PFSK-1 (cell line): ENCODE measurements at regions not wholly inside any gene's neighbourhood (a gene's known extent, or its start where the extent isn't known, plus 50 kb on each side); places are given as distances from the start of the nearest gene placed in this dataset.

ENCODE experiments used
- FOXP2 ChIP-seq: optimal IDR thresholded peaks from 2 replicates; pipeline ENCODE3; 2011; ENCODE audit warnings: borderline replicate concordance, control low read depth, inconsistent platforms; ENCODE audit not compliant: insufficient read depth; ENCODE audit errors: extremely low read length, extremely low read depth
- POLR2AphosphoS5 ChIP-seq: IDR thresholded peaks from 2 replicates; pipeline ENCODE4 v1.6.1; 2012; ENCODE audit warnings: low read depth, mild to moderate bottlenecking, control low read depth, low read length, moderate library complexity
- REST ChIP-seq, 2 experiments: IDR thresholded peaks; 2 replicates each; pipeline versions ENCODE4 v1.6.1 to v1.8.0; 2011 to 2012; ENCODE audit warnings: low read depth in 2 of 2, low read length in 2 of 2, control low read depth in 1 of 2, inconsistent platforms in 1 of 2, mild to moderate bottlenecking in 1 of 2, moderate library complexity in 1 of 2; ENCODE audit not compliant: insufficient read depth in 1 of 2
- SIN3A ChIP-seq: IDR thresholded peaks from 2 replicates; pipeline ENCODE4 v1.6.1; 2012; ENCODE audit warnings: mild to moderate bottlenecking, low read length, moderate library complexity, borderline replicate concordance; ENCODE audit not compliant: insufficient read depth
- TAF1 ChIP-seq: IDR thresholded peaks from 2 replicates; pipeline ENCODE4 v1.6.1; 2012; ENCODE audit warnings: low read length, control low read depth, borderline replicate concordance; ENCODE audit not compliant: insufficient read depth

GRCh38 chr21:32867597-32867996, 96.0 kb upstream of the PAXBP1 start:
- TF ChIP-seq REST (IDR thresholded peaks at IDR 0.05; ENCODE audit: insufficient read depth in 1 of 2, low read depth in 2 of 2, low read length in 2 of 2) (no peak), FOXP2 (no peak), POLR2AphosphoS5 (no peak), SIN3A (no peak), TAF1 (no peak)
